ENCODE measurements at regions not wholly inside any gene's neighbourhood (a gene's known extent, or its start where the extent isn't known, plus 50 kb on each side); places are given as distances from the start of the nearest gene placed in this dataset.

DNA sequence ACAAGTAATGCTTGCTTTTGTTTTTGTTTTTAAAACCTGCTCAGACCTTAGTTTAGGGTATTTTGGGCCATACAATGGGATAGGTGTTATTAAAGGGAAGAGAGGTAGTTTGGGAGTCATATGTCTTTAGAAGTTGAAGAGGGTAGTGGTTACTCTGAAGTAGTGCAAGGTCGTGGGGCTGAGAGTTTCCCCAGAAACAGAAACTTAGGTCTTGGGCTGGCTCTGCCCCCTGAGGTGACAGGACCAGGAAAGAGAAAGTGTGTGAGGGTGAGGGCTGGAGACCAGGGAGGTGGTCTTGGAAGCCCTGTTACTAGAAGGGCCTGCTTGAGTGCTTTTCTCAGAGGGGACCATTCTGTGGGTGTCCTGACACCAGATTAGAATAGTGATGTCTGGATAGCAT lies 500.5 kb upstream of the SPHKAP start:
- TF ChIP-seq GATA2 (IDR thresholded peaks at IDR 0.05; ENCODE audit: insufficient read depth, insufficient read length, low read depth, low read length), result no peak
- TF ChIP-seq FOS (IDR thresholded peaks at IDR 0.05; ENCODE audit: borderline replicate concordance, insufficient read depth, low read length), result no peak
- no peak for TF ChIP-seq POLR2AphosphoS5 (IDR thresholded peaks at IDR 0.05; ENCODE audit: insufficient read depth, low read depth, low read length)
- TF ChIP-seq JUN (IDR thresholded peaks at IDR 0.05; ENCODE audit: borderline replicate concordance, insufficient read depth, insufficient read length, low read depth), result no peak
- no peak for TF ChIP-seq POLR2A (IDR thresholded peaks at IDR 0.05; ENCODE audit: low read depth, low read length)
- no peak for TF ChIP-seq EZH2 (IDR thresholded peaks at IDR 0.05; ENCODE audit: borderline replicate concordance, low read depth, low read length, severe bottlenecking)
- no peak for TF ChIP-seq MAX (IDR thresholded peaks at IDR 0.05; ENCODE audit: insufficient read depth, insufficient read length)
- no peak for TF ChIP-seq MYC (IDR thresholded peaks at IDR 0.05; ENCODE audit: low read depth, low read length)
- ChIA-PET POLR2A (no interaction called here), CTCF (no interaction called here)
- intact Hi-C loops (cut with micrococcal nuclease), result no loop called here
- dilution Hi-C loops (cut with MboI; ENCODE audit: extremely low pct_ligation_motif_present, low sequenced_read_pairs), result no loop called here
- H3K79me2 ChIP-seq (ENCODE audit: control insufficient read depth, insufficient read depth, low read length), result no peaks in the 10 kb centered on the region
- DNase-seq (ENCODE audit: low read depth, low spot score) (no peak), FAIRE-seq (no peak)
- no peaks in the 10 kb centered on the region for H3K27me3 ChIP-seq (ENCODE audit: control insufficient read depth in 2 of 2, insufficient read depth in 2 of 2, low read length in 2 of 2)
- H3K4me2 ChIP-seq (ENCODE audit: insufficient read depth, low read length), result no peak overlapping the region
- H3K36me3 ChIP-seq (ENCODE audit: control insufficient read depth in 2 of 2, extremely low read depth in 1 of 2, insufficient read depth in 2 of 2, low read length in 2 of 2), result no peaks in the 10 kb centered on the region
- no peak overlapping the region for H2AFZ ChIP-seq (ENCODE audit: low read depth, low read length)
- no peaks in the 10 kb centered on the region for H4K20me1 ChIP-seq (replicated peaks; ENCODE audit: control insufficient read depth, extremely low read depth, insufficient read depth, low read length)
- no TSS peak for BruUV-seq (replicated peaks)
- H3K9me1 ChIP-seq (replicated peaks; ENCODE audit: control insufficient read depth, extremely low read depth, insufficient read depth, low read length), result no peaks in the 10 kb centered on the region
- H3K4me3 ChIP-seq (replicated peaks in 1 of 3; ENCODE audit: insufficient read depth in 1 of 3, low read depth in 1 of 3, low read length in 3 of 3), result no peak overlapping the region
- H3K27ac ChIP-seq (ENCODE audit: insufficient read depth, low read depth, low read length), result no peak overlapping the region
- H3K9ac ChIP-seq (replicated peaks; ENCODE audit: extremely low read depth, insufficient read depth, low read length), result no peak overlapping the region
- H3K9me3 ChIP-seq (replicated peaks; ENCODE audit: control insufficient read depth, insufficient read depth, low read length), result peaks cover 1% of the 10 kb centered on the region
- H3K4me1 ChIP-seq (ENCODE audit: control insufficient read depth, extremely low read depth, insufficient read depth, low read length), result no peaks in the 10 kb centered on the region

GRCh38 chr2:228681426-228681825 lies 499.9 kb upstream of the SPHKAP start:
- intact Hi-C loops (cut with micrococcal nuclease), result no loop called here
- no peaks in the 10 kb centered on the region for H3K79me2 ChIP-seq (ENCODE audit: control insufficient read depth, insufficient read depth, low read length)
- H3K4me2 ChIP-seq (ENCODE audit: insufficient read depth, low read length), result no peak overlapping the region
- H3K9ac ChIP-seq (replicated peaks; ENCODE audit: extremely low read depth, insufficient read depth, low read length), result no peak overlapping the region
- DNase-seq (ENCODE audit: low read depth, low spot score) (no peak), FAIRE-seq (no peak)
- no peak overlapping the region for H2AFZ ChIP-seq (ENCODE audit: low read depth, low read length)
- H3K27ac ChIP-seq (ENCODE audit: insufficient read depth, low read depth, low read length), result no peak overlapping the region
- H3K4me3 ChIP-seq (replicated peaks in 1 of 3; ENCODE audit: insufficient read depth in 1 of 3, low read depth in 1 of 3, low read length in 3 of 3), result no peak overlapping the region
- peaks cover 1% of the 10 kb centered on the region for H3K9me3 ChIP-seq (replicated peaks; ENCODE audit: control insufficient read depth, insufficient read depth, low read length)
- ChIA-PET CTCF (no interaction called here), POLR2A (no interaction called here)
- no peak for TF ChIP-seq POLR2AphosphoS5 (IDR thresholded peaks at IDR 0.05; ENCODE audit: insufficient read depth, low read depth, low read length)
- no peak for TF ChIP-seq POLR2A (IDR thresholded peaks at IDR 0.05; ENCODE audit: low read depth, low read length)
- no peak for TF ChIP-seq JUN (IDR thresholded peaks at IDR 0.05; ENCODE audit: borderline replicate concordance, insufficient read depth, insufficient read length, low read depth)
- TF ChIP-seq MYC (IDR thresholded peaks at IDR 0.05; ENCODE audit: low read depth, low read length), result no peak
- BruUV-seq (replicated peaks), result no TSS peak
- H3K4me1 ChIP-seq (ENCODE audit: control insufficient read depth, extremely low read depth, insufficient read depth, low read length), result no peaks in the 10 kb centered on the region
- no peaks in the 10 kb centered on the region for H3K9me1 ChIP-seq (replicated peaks; ENCODE audit: control insufficient read depth, extremely low read depth, insufficient read depth, low read length)
- no peaks in the 10 kb centered on the region for H4K20me1 ChIP-seq (replicated peaks; ENCODE audit: control insufficient read depth, extremely low read depth, insufficient read depth, low read length)
- H3K36me3 ChIP-seq (ENCODE audit: control insufficient read depth in 2 of 2, extremely low read depth in 1 of 2, insufficient read depth in 2 of 2, low read length in 2 of 2), result no peaks in the 10 kb centered on the region
- H3K27me3 ChIP-seq (ENCODE audit: control insufficient read depth in 2 of 2, insufficient read depth in 2 of 2, low read length in 2 of 2), result no peaks in the 10 kb centered on the region
- dilution Hi-C loops (cut with MboI; ENCODE audit: extremely low pct_ligation_motif_present, low sequenced_read_pairs), result no loop called here

Data from endothelial cell of umbilical vein (primary cell).